Endothelial cell of umbilical vein (primary cell): ENCODE measurements at regions not wholly inside any gene's neighbourhood (a gene's known extent, or its start where the extent isn't known, plus 50 kb on each side); places are given as distances from the start of the nearest gene placed in this dataset.

Experiments
- BruUV-seq: library from RNA; stranded (reverse); fragments of 400-500 nt; replicated peaks from 2 replicates; lab custom pipeline; 2021; lab: Mats Ljungman, UMichigan
- CTCF ChIA-PET: fragments of 300-600, 350-600 bp; sonication (Branson Sonifier 250); formaldehyde crosslinking; loops from one replicate; lab custom pipeline; 2021; ENCODE audit warnings: antibody characterized with exemption, inconsistent platforms; lab: Charles Lee
- POLR2A ChIA-PET: fragments of 300-600, 350-600 bp; sonication (Branson Sonifier 250); formaldehyde crosslinking; loops from one replicate; lab custom pipeline; 2021; ENCODE audit warnings: antibody characterized with exemption, inconsistent platforms; lab: Charles Lee
- DNase-seq: peaks from one replicate; pipeline ENCODE4 v3.0.0-alpha.2; 2011; ENCODE audit warnings: low read depth, low spot score
- FAIRE-seq: peaks from 2 replicates; lab custom pipeline; 2011; peaks lifted over from hg19 to GRCh38; lab: Jason Lieb, UNC
- H2AFZ ChIP-seq: 2 replicates; pipeline ENCODE4 v1.6.0; 2012; ENCODE audit warnings: low read depth, low read length, control low read depth, inconsistent platforms
- H3K27ac ChIP-seq: 2 replicates; pipeline ENCODE4 v1.5.1; 2011; ENCODE audit warnings: low read depth, mild to moderate bottlenecking, control low read depth, low read length, moderate library complexity; ENCODE audit not compliant: insufficient read depth
- H3K27me3 ChIP-seq, 2 experiments: 2 replicates each; pipeline versions ENCODE4 v1.6.0 to v1.6.1; 2011; ENCODE audit warnings: low read length in 2 of 2, mixed read lengths in 1 of 2; ENCODE audit not compliant: control insufficient read depth in 2 of 2, insufficient read depth in 2 of 2
- H3K36me3 ChIP-seq, 2 experiments: 2 replicates in 1 of 2; 3 replicates in 1 of 2; pipeline ENCODE4 v1.5.1; 2011; ENCODE audit warnings: low read length in 2 of 2, mild to moderate bottlenecking in 1 of 2, moderate library complexity in 1 of 2; ENCODE audit not compliant: control insufficient read depth in 2 of 2, insufficient read depth in 2 of 2; ENCODE audit errors: extremely low read depth in 1 of 2
- H3K4me1 ChIP-seq: 3 replicates; pipeline ENCODE4 v1.5.1; 2011; ENCODE audit warnings: mild to moderate bottlenecking, low read length; ENCODE audit not compliant: control insufficient read depth, insufficient read depth; ENCODE audit errors: extremely low read depth
- H3K4me2 ChIP-seq: 2 replicates; pipeline ENCODE4 v1.6.1; 2011; ENCODE audit warnings: low read length, control low read depth, mixed read lengths; ENCODE audit not compliant: insufficient read depth
- H3K4me3 ChIP-seq, 3 experiments: fragments of 200-600 bp in 1 of 3; sonication (generic), shearing (Covaris generic) in 1 of 3; replicated peaks in 1 of 3; 2 replicates each; pipeline ENCODE4 v1.5.1; 2011 to 2016; ENCODE audit warnings: control low read depth in 3 of 3, low read length in 3 of 3, mild to moderate bottlenecking in 2 of 3, inconsistent platforms in 1 of 3, low read depth in 1 of 3, moderate library complexity in 1 of 3; ENCODE audit not compliant: insufficient read depth in 1 of 3
- H3K79me2 ChIP-seq: 2 replicates; pipeline ENCODE4 v1.6.0; 2012; ENCODE audit warnings: low read length, inconsistent platforms; ENCODE audit not compliant: control insufficient read depth, insufficient read depth
- H3K9ac ChIP-seq: replicated peaks from 2 replicates; pipeline ENCODE3; 2011; ENCODE audit warnings: low read length, control low read depth; ENCODE audit not compliant: insufficient read depth; ENCODE audit errors: extremely low read depth
- H3K9me1 ChIP-seq: replicated peaks from 3 replicates; pipeline ENCODE4 v1.6.0; 2011; ENCODE audit warnings: mild to moderate bottlenecking, low read length; ENCODE audit not compliant: control insufficient read depth, insufficient read depth; ENCODE audit errors: extremely low read depth
- H3K9me3 ChIP-seq: replicated peaks from 2 replicates; pipeline ENCODE4 v1.5.1; 2012; ENCODE audit warnings: low read length, inconsistent platforms; ENCODE audit not compliant: control insufficient read depth, insufficient read depth
- H4K20me1 ChIP-seq: replicated peaks from 2 replicates; pipeline ENCODE3; 2011; ENCODE audit warnings: mild to moderate bottlenecking, low read length; ENCODE audit not compliant: control insufficient read depth, insufficient read depth; ENCODE audit errors: extremely low read depth
- EZH2 ChIP-seq: IDR thresholded peaks from 2 replicates; pipeline ENCODE4 v1.6.1; 2012; ENCODE audit warnings: borderline replicate concordance, low read depth, mild to moderate bottlenecking, moderate library complexity, low read length, inconsistent platforms; ENCODE audit not compliant: severe bottlenecking
- FOS ChIP-seq: IDR thresholded peaks from 2 replicates; pipeline ENCODE4 v1.6.1; 2011; ENCODE audit warnings: mild to moderate bottlenecking, low read length, moderate library complexity, borderline replicate concordance; ENCODE audit not compliant: insufficient read depth
- GATA2 ChIP-seq: IDR thresholded peaks from 2 replicates; pipeline ENCODE4 v1.7.0; 2011; ENCODE audit warnings: low read depth, mild to moderate bottlenecking, moderate library complexity, mixed read lengths, low read length; ENCODE audit not compliant: insufficient read length, insufficient read depth
- JUN ChIP-seq: IDR thresholded peaks from 2 replicates; pipeline ENCODE4 v1.6.1; 2011; ENCODE audit warnings: borderline replicate concordance, low read depth; ENCODE audit not compliant: insufficient read length, insufficient read depth
- MYC ChIP-seq: IDR thresholded peaks from one replicate; pipeline ENCODE4 v1.6.1; 2011; ENCODE audit warnings: mild to moderate bottlenecking, low read depth, low read length
- POLR2A ChIP-seq: IDR thresholded peaks from 2 replicates; pipeline ENCODE4 v1.6.1; 2012; ENCODE audit warnings: low read depth, mild to moderate bottlenecking, control low read depth, low read length
- POLR2AphosphoS5 ChIP-seq: IDR thresholded peaks from 2 replicates; pipeline ENCODE4 v1.6.1; 2012; ENCODE audit warnings: low read depth, mild to moderate bottlenecking, control low read depth, low read length, moderate library complexity; ENCODE audit not compliant: insufficient read depth
- dilution Hi-C: fragments of 300-500 bp; cut with MboI; formaldehyde crosslinking; loops from one replicate; pipeline ENCODE4 v1.15.0; 2019; ENCODE audit warnings: low sequenced_read_pairs; ENCODE audit not compliant: extremely low pct_ligation_motif_present
- intact Hi-C: fragments of 100-400 bp; cut with micrococcal nuclease; formaldehyde crosslinking; loops from one replicate; pipeline ENCODE4 v1.10.0; 2022
- TF ChIP-seq, protein P1 (sequence below), 2 donors: IDR thresholded peaks; 1 replicate in 1 of 2; 2 replicates in 1 of 2; pipeline ENCODE4 v1.5.1; 2011; ENCODE audit warnings: low read length in 2 of 2, mild to moderate bottlenecking in 2 of 2, moderate library complexity in 2 of 2, control low read depth in 1 of 2, inconsistent platforms in 1 of 2, low read depth in 1 of 2; ENCODE audit not compliant: insufficient read depth in 1 of 2; ENCODE audit errors: extremely low read depth in 1 of 2
- TF ChIP-seq, protein P2 (sequence below): IDR thresholded peaks from 2 replicates; pipeline ENCODE4 v1.6.1; 2011; ENCODE audit not compliant: insufficient read depth, insufficient read length

DNA sequence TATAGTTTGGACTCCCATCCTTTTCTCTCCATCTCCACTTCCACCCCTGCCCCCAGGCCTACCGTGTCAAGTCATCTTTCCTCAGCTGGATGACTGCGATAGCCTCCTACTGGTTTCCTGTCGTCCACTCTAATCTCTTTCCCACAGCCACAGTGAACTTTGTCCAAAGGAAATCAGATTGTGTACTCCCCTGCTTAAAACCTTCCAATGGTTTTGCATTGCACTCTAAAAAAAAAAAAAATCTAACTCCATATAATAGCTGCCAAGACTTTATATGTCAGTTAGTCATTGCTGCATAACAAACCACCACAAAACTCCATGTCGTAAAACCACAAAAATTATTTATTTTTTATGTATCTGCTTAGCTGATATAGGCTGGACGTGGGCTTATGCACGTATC lies 160.2 kb upstream of the CCDC68 start:
- ChIA-PET CTCF (interaction anchor here (1.2 kb wide), 1 partner anchor 9 kb away, joined by 3 read pairs; no protein-coding TSS in a partner anchor), POLR2A (no interaction called here)
- no peaks in the 10 kb centered on the region for H3K9me3 ChIP-seq
- H3K4me3 ChIP-seq: no peak overlapping the region
- DNase-seq: peak; percentile 8
- H3K4me2 ChIP-seq: no peak overlapping the region
- no peak for TF ChIP-seq POLR2AphosphoS5
- no peak for TF ChIP-seq EZH2
- TF ChIP-seq POLR2A: no peak
- TF ChIP-seq MYC: no peak
- TF ChIP-seq, protein P1, sequence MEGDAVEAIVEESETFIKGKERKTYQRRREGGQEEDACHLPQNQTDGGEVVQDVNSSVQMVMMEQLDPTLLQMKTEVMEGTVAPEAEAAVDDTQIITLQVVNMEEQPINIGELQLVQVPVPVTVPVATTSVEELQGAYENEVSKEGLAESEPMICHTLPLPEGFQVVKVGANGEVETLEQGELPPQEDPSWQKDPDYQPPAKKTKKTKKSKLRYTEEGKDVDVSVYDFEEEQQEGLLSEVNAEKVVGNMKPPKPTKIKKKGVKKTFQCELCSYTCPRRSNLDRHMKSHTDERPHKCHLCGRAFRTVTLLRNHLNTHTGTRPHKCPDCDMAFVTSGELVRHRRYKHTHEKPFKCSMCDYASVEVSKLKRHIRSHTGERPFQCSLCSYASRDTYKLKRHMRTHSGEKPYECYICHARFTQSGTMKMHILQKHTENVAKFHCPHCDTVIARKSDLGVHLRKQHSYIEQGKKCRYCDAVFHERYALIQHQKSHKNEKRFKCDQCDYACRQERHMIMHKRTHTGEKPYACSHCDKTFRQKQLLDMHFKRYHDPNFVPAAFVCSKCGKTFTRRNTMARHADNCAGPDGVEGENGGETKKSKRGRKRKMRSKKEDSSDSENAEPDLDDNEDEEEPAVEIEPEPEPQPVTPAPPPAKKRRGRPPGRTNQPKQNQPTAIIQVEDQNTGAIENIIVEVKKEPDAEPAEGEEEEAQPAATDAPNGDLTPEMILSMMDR (IDR thresholded peaks at IDR 0.05; ENCODE audit: extremely low read depth in 1 of 2, insufficient read depth in 1 of 2, low read depth in 1 of 2, low read length in 2 of 2): no peak
- TF ChIP-seq JUN: no peak
- no peak for TF ChIP-seq FOS
- H4K20me1 ChIP-seq: no peaks in the 10 kb centered on the region
- H3K9me1 ChIP-seq: no peaks in the 10 kb centered on the region
- H3K27me3 ChIP-seq: no peaks in the 10 kb centered on the region
- no peak overlapping the region for H3K9ac ChIP-seq
- no TSS peak for BruUV-seq
- FAIRE-seq: no peak
- H3K27ac ChIP-seq: no peak overlapping the region
- intact Hi-C loops: no loop called here
- no peaks in the 10 kb centered on the region for H3K36me3 ChIP-seq
- H3K79me2 ChIP-seq: no peaks in the 10 kb centered on the region
- dilution Hi-C loops: no loop called here
- no peak overlapping the region for H2AFZ ChIP-seq
- no peaks in the 10 kb centered on the region for H3K4me1 ChIP-seq

DNA sequence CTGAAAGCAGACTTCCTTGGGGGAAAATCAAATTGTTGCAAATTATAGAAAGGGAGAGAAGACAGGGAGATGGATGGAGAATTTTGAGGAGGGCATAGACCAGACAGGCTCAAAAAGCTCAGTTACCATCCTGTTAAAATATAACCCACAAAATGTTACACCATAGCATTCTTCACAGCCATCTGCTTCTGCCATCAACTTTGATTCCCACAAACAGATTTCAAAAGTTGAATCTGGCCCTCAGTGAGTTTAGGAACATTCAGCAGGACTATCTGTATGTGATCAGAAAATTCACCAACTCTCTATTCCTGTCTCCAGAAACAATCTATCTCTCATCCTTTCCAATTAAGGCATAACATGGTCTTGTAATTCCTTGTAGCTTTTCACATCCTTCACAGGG lies 159.8 kb upstream of the CCDC68 start:
- DNase-seq: no peak
- H4K20me1 ChIP-seq: no peaks in the 10 kb centered on the region
- H3K27me3 ChIP-seq: no peaks in the 10 kb centered on the region
- ChIA-PET CTCF (interaction anchor here (1.2 kb wide), 1 partner anchor 8 kb away, joined by 3 read pairs; no protein-coding TSS in a partner anchor), POLR2A (no interaction called here)
- no peak overlapping the region for H2AFZ ChIP-seq
- H3K36me3 ChIP-seq: no peaks in the 10 kb centered on the region
- H3K4me2 ChIP-seq: no peak overlapping the region
- BruUV-seq: no TSS peak
- intact Hi-C loops: no loop called here
- dilution Hi-C loops: no loop called here
- no peaks in the 10 kb centered on the region for H3K4me1 ChIP-seq
- no peak overlapping the region for H3K27ac ChIP-seq
- H3K9ac ChIP-seq: no peak overlapping the region
- TF ChIP-seq POLR2A (no peak), POLR2AphosphoS5 (no peak), GATA2 (no peak), JUN (no peak), MYC (no peak), EZH2 (no peak), FOS (no peak)
- TF ChIP-seq, protein P1 (IDR thresholded peaks at IDR 0.05; ENCODE audit: extremely low read depth in 1 of 2, insufficient read depth in 1 of 2, low read depth in 1 of 2, low read length in 2 of 2): no peak
- TF ChIP-seq, protein P2, sequence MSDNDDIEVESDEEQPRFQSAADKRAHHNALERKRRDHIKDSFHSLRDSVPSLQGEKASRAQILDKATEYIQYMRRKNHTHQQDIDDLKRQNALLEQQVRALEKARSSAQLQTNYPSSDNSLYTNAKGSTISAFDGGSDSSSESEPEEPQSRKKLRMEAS: no peak
- H3K79me2 ChIP-seq: no peaks in the 10 kb centered on the region
- H3K9me1 ChIP-seq: no peaks in the 10 kb centered on the region
- no peak overlapping the region for H3K4me3 ChIP-seq
- no peak for FAIRE-seq
- no peaks in the 10 kb centered on the region for H3K9me3 ChIP-seq
